ENCODE measurements at regions not wholly inside any gene's neighbourhood (a gene's known extent, or its start where the extent isn't known, plus 50 kb on each side); places are given as distances from the start of the nearest gene placed in this dataset.

GRCh38 chr12:4159851-4160250 lies 113.7 kb upstream of the CCND2 start (continued):
- no peak for TF ChIP-seq ETS1 (IDR thresholded peaks at IDR 0.05)
- no peak for TF ChIP-seq JUNB (IDR thresholded peaks at IDR 0.05; ENCODE audit: unreplicated experiment)
- no peak for TF ChIP-seq POLR2AphosphoS5 (IDR thresholded peaks at IDR 0.05; ENCODE audit: low read depth)

- Mint-ChIP-seq H3K27me3 (ENCODE audit: insufficient read depth, low read depth, poor library complexity) (peaks cover 11% of the 10 kb centered on the region), H3K9me3 (peaks cover 6% of the 10 kb centered on the region; the same call in 2 of the 3 replicates), H3K4me1 (peaks cover 20% of the 10 kb centered on the region), H3K4me3 (no peak overlapping the region), H3K36me3 (ENCODE audit: low read depth) (no peaks in the 10 kb centered on the region), H3K27ac (no peak overlapping the region)
- H2AFZ ChIP-seq = no peak overlapping the region
- no peaks in the 10 kb centered on the region for H3K79me2 ChIP-seq (replicated peaks; ENCODE audit: insufficient read depth)
- H3K36me3 ChIP-seq (ENCODE audit: insufficient read depth) = no peaks in the 10 kb centered on the region
- H3K9me2 ChIP-seq (ENCODE audit: insufficient read depth) = no peaks in the 10 kb centered on the region; the same call in 1 of the 2 replicates
- no peak overlapping the region for H3K4me2 ChIP-seq
- peaks cover 25% of the 10 kb centered on the region for H3K4me1 ChIP-seq (ENCODE audit: insufficient read depth)
- no peaks in the 10 kb centered on the region for H3K27me3 ChIP-seq (ENCODE audit: insufficient read depth)
- DNase-seq (ENCODE audit: low spot score) (no peak), ATAC-seq (no peak)
- peaks cover 13% of the 10 kb centered on the region for H3F3A ChIP-seq (replicated peaks; ENCODE audit: low read depth)
- TF ChIP-seq CREB1 (CRISPR knock-in tag; IDR thresholded peaks at IDR 0.05; ENCODE audit: low read depth) (no peak), ZNF462 (CRISPR knock-in tag; IDR thresholded peaks at IDR 0.05) (no peak), JUNB (IDR thresholded peaks at IDR 0.05; ENCODE audit: unreplicated experiment) (no peak), ETS1 (IDR thresholded peaks at IDR 0.05) (no peak), REST (IDR thresholded peaks at IDR 0.05; ENCODE audit: unreplicated experiment) (no peak), EZH2phosphoT487 (IDR thresholded peaks at IDR 0.05; ENCODE audit: unreplicated experiment) (no peak), CTCF (conservative IDR thresholded peaks at IDR 0.05; ENCODE audit: low read depth in 2 of 2) (no peak), ZNF114 (CRISPR knock-in tag; IDR thresholded peaks at IDR 0.05) (no peak), NANOG (IDR thresholded peaks at IDR 0.05; ENCODE audit: borderline replicate concordance) (no peak), ZNF331 (CRISPR knock-in tag; IDR thresholded peaks at IDR 0.05; ENCODE audit: low read depth) (no peak)
- H3K27ac ChIP-seq (ENCODE audit: low read depth) = no peak overlapping the region
- no peaks in the 10 kb centered on the region for H4K20me1 ChIP-seq (replicated peaks; ENCODE audit: insufficient read depth)
- no peak overlapping the region for H3K4me3 ChIP-seq
Observed at GRCh38 chr12:4158306-4158705, 115.3 kb upstream of the CCND2 start.

All from GM23338 (cell line).